ENCODE measurements at regions not wholly inside any gene's neighbourhood (a gene's known extent, or its start where the extent isn't known, plus 50 kb on each side); places are given as distances from the start of the nearest gene placed in this dataset.

GRCh38 chr10:121288011-121288410 is 310.2 kb downstream of the FGFR2 start:
- intact Hi-C loops (cut with DNase I) = no loop called here
- H3K36me3 ChIP-seq (replicated peaks in 1 of 2) = no peaks in the 10 kb centered on the region
- no peak overlapping the region for H3K27ac ChIP-seq
- no peaks in the 10 kb centered on the region for H3K27me3 ChIP-seq
- no peak for DNase-seq
- peaks cover 0 to 7% of the 10 kb centered on the region in 2 donors for H3K4me1 ChIP-seq (replicated peaks in 1 of 2)
- no peak overlapping the region for H3K4me3 ChIP-seq
- WGBS, 4 donors = 57 to 81% (median 74%) methylated on average over 1 of the region's 1 CpG
- H3K9me3 ChIP-seq (replicated peaks in 1 of 3) = no peaks in the 10 kb centered on the region
- no peak for TF ChIP-seq CTCF (IDR thresholded peaks at IDR 0.05)
- TF ChIP-seq POLR2A (IDR thresholded peaks at IDR 0.05) = no peak

GRCh38 chr10:121288864-121289661 is 309.2 kb downstream of the FGFR2 start:
- WGBS, 4 donors = 65 to 76% (median 70%) methylated on average over 6 of the region's 6 CpGs
- TF ChIP-seq POLR2A (IDR thresholded peaks at IDR 0.05) (no peak), CTCF (IDR thresholded peaks at IDR 0.05) (no peak)
- H3K36me3 ChIP-seq (replicated peaks in 1 of 2) = no peaks in the 10 kb centered on the region
- H3K9me3 ChIP-seq (replicated peaks in 1 of 3) = no peaks in the 10 kb centered on the region
- H3K27ac ChIP-seq = no peak overlapping the region
- no peak for DNase-seq
- H3K4me1 ChIP-seq (replicated peaks in 1 of 2) = peaks cover 0 to 7% of the 10 kb centered on the region in 2 donors
- H3K4me3 ChIP-seq = no peak overlapping the region
- no peaks in the 10 kb centered on the region for H3K27me3 ChIP-seq
- intact Hi-C loops (cut with DNase I) = no loop called here

GRCh38 chr10:121289800-121290199 is 308.4 kb downstream of the FGFR2 start:
- no peak for DNase-seq
- TF ChIP-seq CTCF (IDR thresholded peaks at IDR 0.05) = no peak
- no peak for TF ChIP-seq POLR2A (IDR thresholded peaks at IDR 0.05)
- Histone ChIP-seq H3K27me3 (no peaks in the 10 kb centered on the region), H3K27ac (no peak overlapping the region), H3K4me3 (no peak overlapping the region), H3K36me3 (replicated peaks in 1 of 2) (no peaks in the 10 kb centered on the region), H3K4me1 (replicated peaks in 1 of 2) (peaks cover 0 to 7% of the 10 kb centered on the region in 2 donors), H3K9me3 (replicated peaks in 1 of 3) (no peaks in the 10 kb centered on the region)
- WGBS, 4 donors = 88 to 96% (median 93%) methylated on average over 4 of the region's 4 CpGs
- intact Hi-C loops (cut with DNase I) = no loop called here

GRCh38 chr10:121290674-121291073 is 307.6 kb downstream of the FGFR2 start:
- no peak overlapping the region for H3K4me3 ChIP-seq
- intact Hi-C loops (cut with DNase I) = no loop called here
- TF ChIP-seq POLR2A (IDR thresholded peaks at IDR 0.05) = no peak
- no peak for TF ChIP-seq CTCF (IDR thresholded peaks at IDR 0.05)
- no peak overlapping the region for H3K27ac ChIP-seq
- H3K27me3 ChIP-seq = no peaks in the 10 kb centered on the region
- DNase-seq = no peak
- peaks cover 0 to under 1% of the 10 kb centered on the region in 2 donors for H3K4me1 ChIP-seq (replicated peaks in 1 of 2)
- no peaks in the 10 kb centered on the region for H3K9me3 ChIP-seq (replicated peaks in 1 of 3)
- 95 to 97% (median 97%) methylated on average over 4 of the region's 4 CpGs for WGBS, 4 donors
- no peaks in the 10 kb centered on the region for H3K36me3 ChIP-seq (replicated peaks in 1 of 2)
